GM12874 (cell line): ENCODE measurements at regions not wholly inside any gene's neighbourhood (a gene's known extent, or its start where the extent isn't known, plus 50 kb on each side); places are given as distances from the start of the nearest gene placed in this dataset.

Source experiments
- TF ChIP-seq, protein P1 (sequence below): IDR thresholded peaks from 2 replicates; pipeline ENCODE4 v1.5.1; 2011; ENCODE audit warnings: low read depth, mild to moderate bottlenecking, control low read depth, low read length, moderate library complexity; ENCODE audit not compliant: insufficient read depth

DNA sequence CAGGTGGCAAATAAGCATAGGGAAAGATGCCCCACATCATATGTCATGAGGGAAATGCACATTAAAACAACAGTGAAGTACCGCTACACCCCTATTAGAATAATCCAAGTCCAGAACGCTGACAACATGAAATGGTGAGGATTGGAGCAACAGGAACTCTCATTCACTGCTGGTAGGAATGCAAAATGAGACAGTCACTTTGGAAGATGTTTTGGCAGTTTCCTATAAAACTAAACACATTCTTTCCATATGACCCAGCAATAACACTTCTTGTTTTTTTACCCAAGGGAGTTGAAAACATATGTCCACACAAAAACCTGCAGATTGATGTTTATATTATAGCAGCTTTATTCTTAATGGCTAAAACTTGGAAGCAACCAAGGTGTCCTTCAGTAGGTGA, 116.4 kb upstream of the TOPAZ1 start:
- TF ChIP-seq, protein P1, sequence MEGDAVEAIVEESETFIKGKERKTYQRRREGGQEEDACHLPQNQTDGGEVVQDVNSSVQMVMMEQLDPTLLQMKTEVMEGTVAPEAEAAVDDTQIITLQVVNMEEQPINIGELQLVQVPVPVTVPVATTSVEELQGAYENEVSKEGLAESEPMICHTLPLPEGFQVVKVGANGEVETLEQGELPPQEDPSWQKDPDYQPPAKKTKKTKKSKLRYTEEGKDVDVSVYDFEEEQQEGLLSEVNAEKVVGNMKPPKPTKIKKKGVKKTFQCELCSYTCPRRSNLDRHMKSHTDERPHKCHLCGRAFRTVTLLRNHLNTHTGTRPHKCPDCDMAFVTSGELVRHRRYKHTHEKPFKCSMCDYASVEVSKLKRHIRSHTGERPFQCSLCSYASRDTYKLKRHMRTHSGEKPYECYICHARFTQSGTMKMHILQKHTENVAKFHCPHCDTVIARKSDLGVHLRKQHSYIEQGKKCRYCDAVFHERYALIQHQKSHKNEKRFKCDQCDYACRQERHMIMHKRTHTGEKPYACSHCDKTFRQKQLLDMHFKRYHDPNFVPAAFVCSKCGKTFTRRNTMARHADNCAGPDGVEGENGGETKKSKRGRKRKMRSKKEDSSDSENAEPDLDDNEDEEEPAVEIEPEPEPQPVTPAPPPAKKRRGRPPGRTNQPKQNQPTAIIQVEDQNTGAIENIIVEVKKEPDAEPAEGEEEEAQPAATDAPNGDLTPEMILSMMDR, result no peak

DNA sequence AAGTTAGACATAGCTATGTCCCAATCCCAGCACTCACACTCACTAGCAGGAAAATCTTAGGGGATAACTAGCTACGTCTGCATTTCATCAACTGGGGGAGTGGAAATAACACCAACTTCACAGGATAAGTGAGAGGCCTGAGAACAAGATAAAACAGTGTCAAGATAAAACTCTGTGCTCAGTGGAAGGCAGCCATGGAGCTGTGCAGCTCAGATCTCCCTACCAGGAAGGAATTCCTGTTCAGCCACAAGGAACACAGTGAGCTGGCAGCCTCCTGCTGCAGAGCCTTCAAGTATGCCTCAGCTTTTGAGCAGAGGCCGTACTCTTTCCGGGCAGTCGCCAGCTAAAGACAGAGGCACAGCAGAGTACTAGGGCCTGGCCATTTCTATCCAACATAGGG, 115.8 kb upstream of the TOPAZ1 start:
- TF ChIP-seq, protein P1, result no peak

DNA sequence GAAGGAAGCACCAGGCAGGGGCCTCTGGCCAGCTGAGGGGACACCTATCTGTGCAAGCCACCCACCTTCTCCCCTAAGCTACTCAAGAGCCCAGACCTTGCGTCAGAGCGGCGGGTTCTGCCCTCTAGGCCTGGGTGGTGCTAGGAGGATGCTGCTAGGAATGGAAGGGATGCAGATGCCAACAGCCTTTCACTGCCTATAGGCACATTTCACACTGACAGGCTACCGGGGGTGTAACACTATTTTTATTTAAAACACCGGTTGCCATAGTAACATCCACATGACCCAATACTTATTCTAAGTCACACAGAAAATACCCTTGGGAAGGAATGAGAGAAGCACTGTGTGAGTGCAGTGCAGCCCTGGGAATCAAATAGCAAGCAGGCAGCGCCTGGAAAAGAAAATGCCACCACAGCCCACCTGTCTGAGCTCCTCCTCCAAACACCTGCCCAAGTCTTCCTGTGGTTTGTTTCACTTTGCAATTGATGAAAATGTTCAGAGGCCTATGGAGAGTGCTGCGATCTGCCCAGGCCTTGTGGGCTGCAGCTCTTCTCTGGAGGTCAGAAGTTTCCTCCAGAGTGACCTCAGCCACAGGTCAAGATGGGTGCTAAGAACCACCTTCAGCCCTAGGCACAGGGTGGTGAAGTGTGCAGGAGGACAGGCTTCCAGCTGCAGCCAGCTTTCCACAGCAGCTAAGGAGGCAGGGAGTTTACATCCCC, 113.5 kb upstream of the TOPAZ1 start:
- TF ChIP-seq, protein P1, result no peak

DNA sequence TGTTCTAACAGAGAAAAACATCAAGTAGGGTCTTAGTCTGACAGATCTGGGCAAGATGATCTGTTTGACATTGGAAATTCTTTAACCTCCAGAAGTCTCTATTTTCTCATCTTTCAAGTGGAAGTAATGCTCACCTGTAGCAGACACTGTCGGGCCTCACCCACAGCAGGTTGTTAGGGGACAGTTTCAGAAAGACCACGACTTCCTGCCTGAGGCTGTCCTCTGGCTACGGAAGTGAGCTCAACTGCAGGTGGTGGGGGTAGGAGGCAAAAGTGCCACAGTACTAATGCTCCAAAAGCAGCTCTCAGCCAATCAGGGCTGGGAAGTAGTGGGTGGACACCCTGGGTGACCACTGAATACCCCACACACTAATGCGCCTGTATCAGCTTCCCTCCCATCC, 111.4 kb upstream of the TOPAZ1 start:
- TF ChIP-seq, protein P1, result no peak

DNA sequence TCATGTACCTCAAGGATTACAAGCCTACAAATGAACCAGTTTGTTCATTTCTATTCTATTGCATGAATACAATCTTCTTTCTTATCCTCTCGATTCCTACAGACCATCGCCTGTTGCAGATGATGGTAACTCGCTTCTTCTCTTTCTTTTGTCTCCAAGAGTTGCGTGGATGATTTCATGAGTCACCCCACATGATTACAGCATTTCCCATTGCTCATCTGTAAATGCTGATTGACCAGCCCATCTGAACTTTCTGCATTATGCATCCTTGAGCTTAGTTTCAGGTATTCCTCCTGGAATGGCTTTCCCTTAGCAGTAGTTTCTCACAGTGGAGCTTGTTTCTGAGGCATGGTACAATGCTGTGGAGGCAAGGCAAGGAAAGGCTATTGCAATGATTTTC, 109.6 kb upstream of the TOPAZ1 start:
- TF ChIP-seq, protein P1, result no peak

DNA sequence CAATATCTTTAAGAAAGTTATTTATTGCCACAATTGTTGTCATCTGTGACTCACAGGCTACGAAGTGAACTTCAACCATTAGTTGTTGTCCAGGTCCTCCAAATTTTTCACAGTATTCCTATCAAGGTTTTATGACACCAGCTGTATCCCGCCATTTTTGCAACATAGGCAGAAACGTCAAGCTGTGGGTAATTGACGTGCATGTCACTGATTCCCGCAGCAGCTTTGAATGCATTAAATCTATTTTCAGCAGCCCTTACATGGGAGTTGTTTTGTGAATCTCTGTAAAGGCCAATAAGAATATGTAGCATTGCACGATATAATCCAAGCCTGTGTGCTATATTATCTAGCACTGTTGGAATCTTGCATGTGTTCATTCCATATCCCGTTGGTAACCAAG, 109.1 kb upstream of the TOPAZ1 start:
- TF ChIP-seq, protein P1, result no peak

DNA sequence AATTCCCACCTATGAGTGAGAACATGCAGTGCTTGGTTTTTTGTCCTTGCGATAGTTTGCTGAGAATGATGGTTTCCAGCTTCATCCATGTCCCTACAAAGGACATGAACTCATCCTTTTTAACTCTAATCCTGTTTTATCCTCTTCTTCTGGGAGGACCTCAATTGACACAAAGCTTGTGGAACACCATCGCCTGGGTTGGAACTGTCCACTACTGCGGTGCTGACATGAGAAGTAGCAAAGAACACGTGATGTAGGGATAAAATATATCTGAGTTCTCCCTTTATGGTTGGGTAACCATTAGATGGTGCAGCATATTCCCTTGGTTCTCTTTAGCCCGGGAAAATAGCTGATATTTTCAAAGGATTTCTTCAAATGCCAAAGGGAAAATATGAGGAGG, 105.3 kb upstream of the TOPAZ1 start:
- TF ChIP-seq, protein P1, result no peak
